Activated CD4-positive, alpha-beta memory T cell treated with anti-CD3 and anti-CD28 coated beads, Interleukin-2, amount 10 ng/mL, durations not matched to agents 7 days and 5 days (primary cell): ENCODE measurements at regions not wholly inside any gene's neighbourhood (a gene's known extent, or its start where the extent isn't known, plus 50 kb on each side); places are given as distances from the start of the nearest gene placed in this dataset.
"Not testable (repeated sequence)": the region's sequence is repeated elsewhere in the genome, so short reads cannot be mapped to it uniquely, and the experiment has no call there.

Experiments used
- CTCF ChIA-PET: fragments of 350-600 bp; sonication (Branson Sonifier 250); formaldehyde crosslinking; loops from one replicate; lab custom pipeline; 2021; ENCODE audit warnings: antibody characterized with exemption, inconsistent platforms; lab: Charles Lee
- POLR2A ChIA-PET: fragments of 350-600 bp; sonication (Branson Sonifier 250); formaldehyde crosslinking; loops from one replicate; lab custom pipeline; 2021; ENCODE audit warnings: antibody characterized with exemption; lab: Charles Lee
- DNase-seq: peaks from one replicate; pipeline ENCODE4 v3.0.0-alpha.2; 2020
- H3K27ac Mint-ChIP-seq: one replicate; pipeline ENCODE4 v1.8.0; 2021; ENCODE audit warnings: mild to moderate bottlenecking, mixed read lengths
- H3K27me3 Mint-ChIP-seq: one replicate; pipeline ENCODE4 v1.8.0; 2021; ENCODE audit warnings: mixed read lengths
- H3K36me3 Mint-ChIP-seq: one replicate; pipeline ENCODE4 v1.8.0; 2021; ENCODE audit warnings: low read depth, mixed read lengths
- H3K4me1 Mint-ChIP-seq: one replicate; pipeline ENCODE4 v1.8.0; 2021; ENCODE audit warnings: mixed read lengths
- H3K4me3 Mint-ChIP-seq: one replicate; pipeline ENCODE4 v1.8.0; 2021; ENCODE audit warnings: mild to moderate bottlenecking, mixed read lengths
- H3K9me3 Mint-ChIP-seq: one replicate; pipeline ENCODE4 v1.8.0; 2021; ENCODE audit warnings: mixed read lengths

DNA sequence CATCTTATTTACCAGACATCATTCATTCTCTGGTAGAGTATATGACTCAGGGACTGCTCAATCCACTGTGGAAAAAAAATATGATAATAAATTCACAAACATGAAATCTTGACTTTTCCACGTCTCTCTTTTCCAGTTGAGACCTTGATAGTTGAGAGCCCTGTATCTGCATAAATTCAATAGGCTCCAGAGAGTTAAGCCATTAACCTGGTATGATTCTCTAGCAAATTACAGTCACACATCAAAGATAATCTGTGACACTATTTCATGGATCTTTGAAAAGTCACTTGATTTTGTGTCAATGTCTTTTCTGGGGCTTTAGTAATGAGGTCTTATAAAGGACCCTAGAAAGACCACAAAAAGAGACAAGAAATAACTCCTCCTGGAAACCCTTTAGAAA lies 154.2 kb upstream of the FOXG1 start:
- Mint-ChIP-seq H3K36me3 (no peaks in the 10 kb centered on the region), H3K27ac (no peak overlapping the region), H3K4me1 (no peaks in the 10 kb centered on the region), H3K9me3 (peaks cover 9% of the 10 kb centered on the region), H3K27me3 (no peaks in the 10 kb centered on the region), H3K4me3 (no peak overlapping the region)
- no peak for DNase-seq
- ChIA-PET CTCF (no interaction called here), POLR2A (no interaction called here)

- Mint-ChIP-seq H3K4me1 (no peaks in the 10 kb centered on the region), H3K27me3 (no peaks in the 10 kb centered on the region), H3K27ac (no peak overlapping the region), H3K36me3 (no peaks in the 10 kb centered on the region), H3K9me3 (peaks cover 9% of the 10 kb centered on the region), H3K4me3 (no peak overlapping the region)
- CTCF ChIA-PET = no interaction called here
- POLR2A ChIA-PET = no interaction called here
- no peak for DNase-seq
Observed at GRCh38 chr14:28613532-28613931, 153.1 kb upstream of the FOXG1 start.

DNA sequence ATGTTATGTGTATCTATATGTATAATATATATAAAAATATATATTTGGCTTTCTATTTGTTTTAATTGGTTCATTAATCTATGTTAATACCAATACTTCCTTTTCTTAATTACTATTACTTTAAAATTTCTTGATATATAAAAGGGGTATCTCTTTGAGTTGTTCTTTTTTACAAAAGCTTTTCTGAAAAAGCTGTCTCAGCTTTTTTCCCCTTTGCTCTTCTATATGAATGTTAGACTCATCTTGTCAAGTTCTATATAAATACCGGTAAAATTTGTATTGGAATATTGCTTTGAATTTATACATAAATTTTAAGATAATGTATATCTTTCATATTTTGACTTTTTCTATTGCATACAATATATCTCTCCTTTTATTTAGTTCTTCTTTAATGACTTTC lies 139.8 kb upstream of the FOXG1 start:
- H3K27me3 Mint-ChIP-seq = no peaks in the 10 kb centered on the region
- H3K4me3 Mint-ChIP-seq = no peak overlapping the region
- no peak overlapping the region for H3K27ac Mint-ChIP-seq
- DNase-seq = no peak
- H3K36me3 Mint-ChIP-seq = no peaks in the 10 kb centered on the region
- CTCF ChIA-PET = no interaction called here
- H3K9me3 Mint-ChIP-seq = peaks cover 2% of the 10 kb centered on the region
- POLR2A ChIA-PET = no interaction called here
- H3K4me1 Mint-ChIP-seq = no peaks in the 10 kb centered on the region

- POLR2A ChIA-PET = no interaction called here
- no peaks in the 10 kb centered on the region for H3K27me3 Mint-ChIP-seq
- no peaks in the 10 kb centered on the region for H3K36me3 Mint-ChIP-seq
- CTCF ChIA-PET = no interaction called here
- DNase-seq = no peak
- no peak overlapping the region for H3K4me3 Mint-ChIP-seq
- no peak overlapping the region for H3K27ac Mint-ChIP-seq
- peaks cover 5% of the 10 kb centered on the region for H3K9me3 Mint-ChIP-seq
- H3K4me1 Mint-ChIP-seq = no peaks in the 10 kb centered on the region
Observed at GRCh38 chr14:28629328-28630004, 137.1 kb upstream of the FOXG1 start.

- CTCF ChIA-PET = no interaction called here
- H3K27ac Mint-ChIP-seq = no peak overlapping the region
Observed at GRCh38 chr14:28630100-28630499, 136.5 kb upstream of the FOXG1 start.

DNA sequence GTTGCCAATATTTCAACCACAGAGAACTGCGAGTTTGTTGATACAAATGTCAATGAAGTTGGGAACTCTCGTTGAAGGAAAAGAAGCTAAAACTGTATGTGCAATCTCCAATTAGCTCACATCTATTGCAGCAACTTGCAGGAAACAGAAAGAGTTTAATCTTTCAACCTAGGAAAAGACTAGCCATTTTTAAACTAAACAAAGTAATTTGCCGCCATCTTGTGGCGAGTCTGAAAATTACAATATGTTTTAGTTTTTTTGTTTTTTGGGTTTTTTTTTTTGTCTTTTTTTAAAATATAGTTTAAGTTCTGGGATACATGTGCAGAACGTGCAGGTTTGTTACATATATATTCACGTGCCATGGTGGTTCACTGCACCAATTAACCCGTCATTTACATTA lies 131.2 kb upstream of the FOXG1 start:
- H3K4me1 Mint-ChIP-seq = no peaks in the 10 kb centered on the region
- H3K4me3 Mint-ChIP-seq = no peak overlapping the region
- H3K27me3 Mint-ChIP-seq = no peaks in the 10 kb centered on the region
- H3K9me3 Mint-ChIP-seq = peaks cover 3% of the 10 kb centered on the region
- POLR2A ChIA-PET = no interaction called here
- DNase-seq = no peak
- CTCF ChIA-PET = no interaction called here
- no peaks in the 10 kb centered on the region for H3K36me3 Mint-ChIP-seq
- no peak overlapping the region for H3K27ac Mint-ChIP-seq

More at GRCh38 chr14:28630100-28630499, 136.5 kb upstream of the FOXG1 start:
- POLR2A ChIA-PET = no interaction called here
- no peak for DNase-seq
- Mint-ChIP-seq H3K27me3 (no peaks in the 10 kb centered on the region), H3K4me3 (no peak overlapping the region), H3K9me3 (peaks cover 5% of the 10 kb centered on the region), H3K36me3 (no peaks in the 10 kb centered on the region), H3K4me1 (no peaks in the 10 kb centered on the region)

GRCh38 chr14:28635816-28636215 lies 130.8 kb upstream of the FOXG1 start:
- H3K36me3 Mint-ChIP-seq, H3K9me3 Mint-ChIP-seq, H3K27me3 Mint-ChIP-seq, DNase-seq, CTCF ChIA-PET, POLR2A ChIA-PET, H3K27ac Mint-ChIP-seq, H3K4me3 Mint-ChIP-seq, H3K4me1 Mint-ChIP-seq: not testable (repeated sequence)

- CTCF ChIA-PET = interaction anchor here (0.6 kb wide), 1 partner anchor 16 kb away, joined by 4 read pairs; no protein-coding TSS in a partner anchor
- DNase-seq, H3K27ac Mint-ChIP-seq, POLR2A ChIA-PET, H3K27me3 Mint-ChIP-seq, H3K36me3 Mint-ChIP-seq, H3K4me1 Mint-ChIP-seq, H3K4me3 Mint-ChIP-seq, H3K9me3 Mint-ChIP-seq: not testable (repeated sequence)
Observed at GRCh38 chr14:28641189-28641588, 125.4 kb upstream of the FOXG1 start.

DNA sequence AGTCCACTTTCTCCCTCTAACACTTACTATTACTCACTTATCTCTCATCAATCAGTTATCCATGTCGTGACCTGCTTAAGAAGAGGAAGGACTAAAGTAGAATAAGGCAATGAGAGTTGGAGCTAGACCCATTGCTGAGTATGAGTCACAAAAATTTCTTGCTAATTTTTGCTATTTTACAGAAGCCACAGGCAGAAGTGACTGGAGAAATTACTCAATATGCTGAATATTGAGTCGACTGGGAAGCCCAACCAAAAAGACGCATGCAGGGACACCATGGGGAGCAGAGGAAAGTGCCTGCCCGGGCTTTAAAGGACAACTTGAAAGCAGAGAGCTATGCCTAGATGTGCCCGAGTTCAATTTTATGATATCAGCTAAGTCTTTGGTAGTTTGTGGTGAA lies 115.4 kb upstream of the FOXG1 start:
- H3K4me3 Mint-ChIP-seq = no peak overlapping the region
- no peaks in the 10 kb centered on the region for H3K4me1 Mint-ChIP-seq
- POLR2A ChIA-PET = no interaction called here
- no peak overlapping the region for H3K27ac Mint-ChIP-seq
- no peaks in the 10 kb centered on the region for H3K27me3 Mint-ChIP-seq
- no peak for DNase-seq
- CTCF ChIA-PET = no interaction called here
- H3K9me3 Mint-ChIP-seq = peaks cover 7% of the 10 kb centered on the region
- H3K36me3 Mint-ChIP-seq = no peaks in the 10 kb centered on the region

DNA sequence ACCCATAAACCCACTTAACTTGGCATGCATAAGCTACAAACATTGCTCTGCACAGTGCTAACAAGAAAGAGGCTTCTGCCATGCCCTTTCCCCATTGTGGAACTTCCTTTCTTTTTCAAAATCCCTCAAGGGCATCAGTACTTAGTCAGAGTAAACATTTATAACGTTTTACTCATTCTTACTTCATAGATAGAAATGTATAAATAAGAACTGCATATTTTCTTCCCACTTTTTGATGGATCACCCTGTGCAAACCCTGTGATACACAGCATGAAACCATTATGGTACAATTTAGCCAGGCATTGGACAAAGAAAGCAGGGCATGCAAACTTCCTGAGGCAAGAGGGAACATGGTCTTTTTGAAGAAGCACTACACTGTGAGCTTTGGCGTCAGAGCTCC lies 113.8 kb upstream of the FOXG1 start:
- H3K9me3 Mint-ChIP-seq = peaks cover 7% of the 10 kb centered on the region
- no peaks in the 10 kb centered on the region for H3K36me3 Mint-ChIP-seq
- ChIA-PET POLR2A (no interaction called here), CTCF (no interaction called here)
- no peak for DNase-seq
- no peak overlapping the region for H3K27ac Mint-ChIP-seq
- H3K4me1 Mint-ChIP-seq = no peaks in the 10 kb centered on the region
- no peaks in the 10 kb centered on the region for H3K27me3 Mint-ChIP-seq
- no peak overlapping the region for H3K4me3 Mint-ChIP-seq

- Mint-ChIP-seq H3K27me3 (no peaks in the 10 kb centered on the region), H3K36me3 (no peaks in the 10 kb centered on the region), H3K4me1 (no peaks in the 10 kb centered on the region), H3K9me3 (peaks cover 7% of the 10 kb centered on the region), H3K27ac (no peak overlapping the region), H3K4me3 (no peak overlapping the region)
- DNase-seq = no peak
- CTCF ChIA-PET = no interaction called here
- POLR2A ChIA-PET = no interaction called here
Observed at GRCh38 chr14:28653521-28653920, 113.1 kb upstream of the FOXG1 start.

- no peak for DNase-seq
- H3K27me3 Mint-ChIP-seq = no peaks in the 10 kb centered on the region
- no peaks in the 10 kb centered on the region for H3K36me3 Mint-ChIP-seq
- H3K27ac Mint-ChIP-seq = no peak overlapping the region
- no peaks in the 10 kb centered on the region for H3K9me3 Mint-ChIP-seq
- H3K4me3 Mint-ChIP-seq = no peak overlapping the region
- ChIA-PET CTCF (no interaction called here), POLR2A (no interaction called here)
- H3K4me1 Mint-ChIP-seq = no peaks in the 10 kb centered on the region
Observed at GRCh38 chr14:28656704-28657255, 109.8 kb upstream of the FOXG1 start.

DNA sequence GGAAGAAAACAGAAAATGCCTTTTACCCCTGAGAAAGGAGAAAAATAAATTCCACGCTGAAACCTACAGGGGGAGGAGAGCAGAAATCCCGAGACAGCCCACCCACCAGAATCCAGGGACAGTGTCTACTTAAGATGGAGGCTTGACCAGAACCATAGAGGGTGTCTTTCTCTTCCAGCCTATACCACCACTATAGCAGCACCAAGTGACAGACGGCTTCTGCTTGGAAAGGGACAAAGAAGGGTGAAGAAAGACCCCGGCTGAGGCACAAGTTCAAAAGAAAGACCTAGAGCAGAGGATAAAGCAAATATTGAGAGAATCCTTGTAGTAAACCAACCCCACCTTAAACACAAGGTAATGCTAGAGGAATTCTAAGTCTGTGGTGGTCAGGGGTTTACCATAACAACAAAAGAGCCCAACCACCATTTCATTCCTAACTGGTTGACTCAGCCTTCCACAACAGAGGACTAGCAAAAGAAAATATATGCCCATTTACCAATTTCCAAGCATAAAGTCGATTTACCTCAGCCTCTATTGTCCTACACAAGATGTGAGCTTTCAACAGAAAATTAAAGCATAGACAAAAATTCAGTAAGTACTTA lies 105.3 kb upstream of the FOXG1 start:
- H3K4me1 Mint-ChIP-seq = no peaks in the 10 kb centered on the region
- H3K4me3 Mint-ChIP-seq = no peak overlapping the region
- H3K27me3 Mint-ChIP-seq = no peaks in the 10 kb centered on the region
- ChIA-PET CTCF (no interaction called here), POLR2A (no interaction called here)
- H3K9me3 Mint-ChIP-seq = no peaks in the 10 kb centered on the region
- no peak for DNase-seq
- H3K36me3 Mint-ChIP-seq = no peaks in the 10 kb centered on the region
- H3K27ac Mint-ChIP-seq = no peak overlapping the region

- Mint-ChIP-seq H3K27me3 (no peaks in the 10 kb centered on the region), H3K4me3 (no peak overlapping the region), H3K36me3 (no peaks in the 10 kb centered on the region), H3K27ac (no peak overlapping the region), H3K4me1 (no peaks in the 10 kb centered on the region), H3K9me3 (peaks cover 5% of the 10 kb centered on the region)
- CTCF ChIA-PET = no interaction called here
- no peak for DNase-seq
- POLR2A ChIA-PET = no interaction called here
Observed at GRCh38 chr14:28666961-28667360, 99.6 kb upstream of the FOXG1 start.
